Activated T-cell treated with anti-CD3 and anti-CD28 coated beads, Interleukin-2, amount 50 U/mL, for 72 hours (primary cell): ENCODE measurements at regions not wholly inside any gene's neighbourhood (a gene's known extent, or its start where the extent isn't known, plus 50 kb on each side); places are given as distances from the start of the nearest gene placed in this dataset.

Experiments
- ATAC-seq, 2 donors: fragments of 150-1000 bp; cut with Tn5 transposase; replicated peaks in 1 of 2; 2 replicates each; pipeline ENCODE4 v1.10.0; 2021; ENCODE audit warnings: moderate library complexity in 2 of 2, mild to moderate bottlenecking in 1 of 2
- DNase-seq, 2 donors: peaks; one replicate each; pipeline ENCODE4 v3.0.0; 2021 to 2022; ENCODE audit warnings: mixed read lengths in 1 of 2
- H3K27ac Mint-ChIP-seq: one replicate; pipeline ENCODE4 v1.8.0; 2022; ENCODE audit warnings: mild to moderate bottlenecking, moderate library complexity, mixed read lengths
- H3K27me3 Mint-ChIP-seq: one replicate; pipeline ENCODE4 v1.8.0; 2022; ENCODE audit warnings: low read depth, mixed read lengths
- H3K36me3 Mint-ChIP-seq, 2 donors: one replicate each; pipeline ENCODE4 v1.8.0; 2022; ENCODE audit warnings: mixed read lengths in 2 of 2, mild to moderate bottlenecking in 1 of 2; ENCODE audit not compliant: insufficient read depth in 2 of 2
- H3K4me1 Mint-ChIP-seq: one replicate; pipeline ENCODE4 v1.8.0; 2022; ENCODE audit warnings: low read depth, mixed read lengths
- H3K4me3 Mint-ChIP-seq, 2 donors: one replicate each; pipeline ENCODE4 v1.8.0; 2022; ENCODE audit warnings: mild to moderate bottlenecking in 2 of 2, mixed read lengths in 2 of 2, moderate library complexity in 2 of 2
- H3K9me3 Mint-ChIP-seq, 2 donors: one replicate each; pipeline ENCODE4 v1.8.0; 2022; ENCODE audit warnings: mixed read lengths in 2 of 2

DNA sequence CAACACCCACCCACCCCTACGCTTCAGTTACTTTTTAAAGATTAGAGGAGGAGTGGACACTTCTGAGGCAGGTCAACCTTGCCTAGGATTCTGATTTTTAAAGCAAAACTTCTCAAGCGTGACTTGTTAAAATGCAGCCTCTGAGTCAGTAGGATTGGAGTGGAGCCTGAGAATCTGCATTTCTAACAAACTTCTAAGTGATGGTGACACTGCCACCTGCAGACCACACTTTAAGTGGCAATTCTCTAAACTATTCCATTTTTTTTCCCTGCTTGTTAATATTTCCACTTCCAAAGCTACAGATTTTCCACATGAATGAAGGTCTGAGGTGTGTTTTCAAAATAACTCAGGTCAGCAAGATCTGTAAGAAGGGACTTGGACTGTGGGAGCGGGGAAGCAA, 171.1 kb upstream of the CCDC150 start:
- H3K36me3 Mint-ChIP-seq: no peaks in the 10 kb centered on the region
- H3K9me3 Mint-ChIP-seq: no peaks in the 10 kb centered on the region
- no peak for DNase-seq
- H3K27ac Mint-ChIP-seq: no peak overlapping the region
- no peak for ATAC-seq
- no peaks in the 10 kb centered on the region for H3K4me1 Mint-ChIP-seq
- no peak overlapping the region for H3K4me3 Mint-ChIP-seq
- H3K27me3 Mint-ChIP-seq: peaks cover 6% of the 10 kb centered on the region

DNA sequence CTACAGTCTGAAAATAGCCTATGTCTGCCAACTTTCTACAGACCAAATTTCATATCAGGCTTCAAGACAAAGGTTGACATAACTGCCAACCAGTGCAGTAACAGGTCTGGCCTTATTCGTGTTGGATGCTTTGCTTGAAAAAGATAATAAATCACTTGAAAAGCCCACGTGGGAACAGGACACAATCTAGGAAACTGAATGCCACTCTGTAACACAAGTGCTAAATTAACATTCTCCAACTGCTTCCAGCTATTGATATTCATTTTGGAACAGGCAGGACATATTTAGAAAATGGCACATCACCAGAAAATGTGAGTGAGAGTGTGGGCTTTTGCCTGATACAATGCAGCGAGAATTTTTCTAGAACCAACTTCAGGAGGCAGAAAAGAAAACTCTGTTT, 165.9 kb upstream of the CCDC150 start:
- Mint-ChIP-seq H3K36me3 (no peaks in the 10 kb centered on the region), H3K27me3 (no peaks in the 10 kb centered on the region), H3K4me1 (no peaks in the 10 kb centered on the region), H3K9me3 (no peaks in the 10 kb centered on the region), H3K4me3 (no peak overlapping the region), H3K27ac (no peak overlapping the region)
- DNase-seq (no peak), ATAC-seq (no peak)

DNA sequence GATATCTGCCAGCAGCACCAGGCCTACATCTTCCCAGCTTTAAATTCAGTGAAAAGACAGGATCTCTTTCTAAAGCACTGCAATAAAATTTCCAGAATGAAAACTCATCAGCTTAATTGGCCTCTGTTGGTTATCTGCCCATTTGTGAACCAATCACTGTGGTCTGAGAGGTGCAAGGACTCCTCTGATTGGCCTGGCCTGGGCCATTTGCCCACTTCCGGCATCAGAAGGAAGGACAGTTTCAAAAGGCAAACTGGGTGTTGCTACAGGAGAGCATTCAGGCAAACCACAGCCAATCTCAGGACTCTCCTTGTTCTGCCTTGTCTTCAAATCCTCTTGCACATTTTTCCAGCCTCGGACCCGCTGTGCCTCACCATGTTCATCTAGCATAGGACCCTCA, 163.9 kb upstream of the CCDC150 start:
- Mint-ChIP-seq H3K27me3 (peaks cover 13% of the 10 kb centered on the region), H3K9me3 (no peaks in the 10 kb centered on the region), H3K36me3 (no peaks in the 10 kb centered on the region), H3K4me3 (no peak overlapping the region), H3K4me1 (no peaks in the 10 kb centered on the region), H3K27ac (no peak overlapping the region)
- ATAC-seq (no peak), DNase-seq (no peak)

DNA sequence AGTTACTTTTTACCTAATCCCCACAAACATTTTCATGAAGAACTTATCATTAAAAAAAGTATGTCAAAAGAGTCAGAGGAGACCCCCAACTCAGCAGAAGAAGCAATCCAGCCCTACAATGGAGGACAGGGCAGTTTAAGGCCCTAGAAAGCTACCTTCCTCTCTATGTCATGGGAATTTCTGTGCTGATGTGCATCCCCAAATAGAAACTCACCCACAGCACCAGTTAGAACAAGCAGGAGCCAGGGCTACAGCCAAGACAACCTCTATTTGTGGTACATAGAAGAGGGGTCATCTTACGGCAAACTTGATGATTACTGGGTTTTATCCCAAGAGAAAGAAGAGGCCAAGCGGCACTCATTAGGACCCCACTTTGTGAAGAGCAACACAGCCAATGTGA, 160.9 kb upstream of the CCDC150 start:
- H3K27ac Mint-ChIP-seq: no peak overlapping the region
- peaks cover 6% of the 10 kb centered on the region for H3K4me1 Mint-ChIP-seq
- no peaks in the 10 kb centered on the region for H3K36me3 Mint-ChIP-seq
- ATAC-seq (no peak), DNase-seq (no peak)
- peaks cover 13% of the 10 kb centered on the region for H3K27me3 Mint-ChIP-seq
- H3K9me3 Mint-ChIP-seq: no peaks in the 10 kb centered on the region
- no peak overlapping the region for H3K4me3 Mint-ChIP-seq

DNA sequence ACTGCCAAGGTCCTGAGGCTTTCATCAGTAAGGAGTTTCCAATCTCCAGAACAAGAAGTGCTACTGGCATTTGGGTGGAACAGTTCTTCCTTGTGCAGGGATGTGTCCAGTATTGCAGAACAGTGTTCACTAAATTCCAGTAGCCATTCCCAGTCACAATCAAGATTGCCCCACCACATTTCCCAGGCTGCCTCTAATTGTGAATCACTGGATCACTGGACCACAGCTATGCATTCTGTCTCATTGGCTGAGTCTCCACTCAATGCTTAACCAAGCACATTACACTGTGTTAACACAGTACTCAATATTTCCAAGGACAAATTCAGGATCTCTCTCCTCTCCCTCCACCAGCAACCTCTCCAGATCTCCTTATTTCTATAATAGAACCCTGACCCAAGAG, 160.2 kb upstream of the CCDC150 start:
- H3K27ac Mint-ChIP-seq: no peak overlapping the region
- no peaks in the 10 kb centered on the region for H3K9me3 Mint-ChIP-seq
- H3K27me3 Mint-ChIP-seq: peaks cover 17% of the 10 kb centered on the region
- DNase-seq (no peak), ATAC-seq (no peak)
- H3K36me3 Mint-ChIP-seq: no peaks in the 10 kb centered on the region
- peaks cover 6% of the 10 kb centered on the region for H3K4me1 Mint-ChIP-seq
- no peak overlapping the region for H3K4me3 Mint-ChIP-seq

DNA sequence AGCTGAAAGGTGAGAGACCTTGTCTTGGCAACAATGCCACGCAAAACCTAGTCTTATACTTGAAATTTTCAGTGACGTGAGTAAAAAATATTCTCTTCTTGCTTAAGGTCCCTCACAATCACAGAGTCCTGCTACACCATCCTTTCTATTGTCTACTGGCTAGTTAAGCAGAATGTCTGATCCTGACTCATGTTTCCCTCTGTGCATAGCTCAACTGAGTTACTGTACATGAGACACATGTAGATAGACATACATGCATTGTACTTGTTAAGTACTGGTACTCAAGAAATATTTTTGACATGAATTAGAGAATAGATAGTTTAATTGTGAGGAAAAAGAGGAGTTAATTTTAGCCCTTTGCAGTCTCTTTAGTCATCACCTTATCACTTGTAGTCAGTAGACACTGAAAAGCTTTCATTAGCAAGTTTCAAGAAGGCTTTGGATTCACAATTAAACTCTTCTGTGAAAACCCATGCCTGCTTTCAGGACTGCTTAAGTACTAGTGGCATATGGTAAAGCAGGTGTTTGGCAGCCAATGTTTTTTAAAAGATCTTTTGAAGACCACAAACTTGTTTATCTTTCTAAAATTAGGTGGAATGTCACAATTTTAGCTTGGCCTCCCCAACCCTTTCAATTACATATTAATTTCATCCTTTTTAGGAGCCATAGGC, 158.7 kb upstream of the CCDC150 start:
- Mint-ChIP-seq H3K27me3 (peaks cover 31% of the 10 kb centered on the region), H3K27ac (no peak overlapping the region), H3K9me3 (no peaks in the 10 kb centered on the region), H3K4me1 (peaks cover 6% of the 10 kb centered on the region), H3K36me3 (no peaks in the 10 kb centered on the region), H3K4me3 (no peak overlapping the region)
- no peak for ATAC-seq
- DNase-seq: no peak

DNA sequence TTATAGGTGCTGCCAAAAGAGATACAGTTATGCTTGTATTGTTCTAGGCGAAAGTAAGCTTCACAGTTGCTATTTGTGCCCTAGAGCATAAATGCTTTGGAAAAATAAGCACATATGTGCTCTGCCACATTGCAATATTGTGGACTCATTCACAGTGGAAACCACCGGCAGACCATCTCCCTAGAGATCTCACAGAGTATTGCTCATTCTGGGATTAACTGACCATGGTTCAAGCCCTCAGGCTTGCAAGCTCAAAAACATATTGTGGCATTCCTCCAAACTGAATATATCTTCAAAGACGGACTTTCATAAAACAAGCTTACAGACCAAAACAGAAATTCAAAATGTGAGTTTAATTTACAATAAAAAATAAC, 158.2 kb upstream of the CCDC150 start:
- Mint-ChIP-seq H3K36me3 (no peaks in the 10 kb centered on the region), H3K27ac (no peak overlapping the region), H3K9me3 (no peaks in the 10 kb centered on the region), H3K27me3 (peaks cover 33% of the 10 kb centered on the region), H3K4me1 (peaks cover 6% of the 10 kb centered on the region), H3K4me3 (no peak overlapping the region)
- DNase-seq: no peak
- ATAC-seq: no peak

DNA sequence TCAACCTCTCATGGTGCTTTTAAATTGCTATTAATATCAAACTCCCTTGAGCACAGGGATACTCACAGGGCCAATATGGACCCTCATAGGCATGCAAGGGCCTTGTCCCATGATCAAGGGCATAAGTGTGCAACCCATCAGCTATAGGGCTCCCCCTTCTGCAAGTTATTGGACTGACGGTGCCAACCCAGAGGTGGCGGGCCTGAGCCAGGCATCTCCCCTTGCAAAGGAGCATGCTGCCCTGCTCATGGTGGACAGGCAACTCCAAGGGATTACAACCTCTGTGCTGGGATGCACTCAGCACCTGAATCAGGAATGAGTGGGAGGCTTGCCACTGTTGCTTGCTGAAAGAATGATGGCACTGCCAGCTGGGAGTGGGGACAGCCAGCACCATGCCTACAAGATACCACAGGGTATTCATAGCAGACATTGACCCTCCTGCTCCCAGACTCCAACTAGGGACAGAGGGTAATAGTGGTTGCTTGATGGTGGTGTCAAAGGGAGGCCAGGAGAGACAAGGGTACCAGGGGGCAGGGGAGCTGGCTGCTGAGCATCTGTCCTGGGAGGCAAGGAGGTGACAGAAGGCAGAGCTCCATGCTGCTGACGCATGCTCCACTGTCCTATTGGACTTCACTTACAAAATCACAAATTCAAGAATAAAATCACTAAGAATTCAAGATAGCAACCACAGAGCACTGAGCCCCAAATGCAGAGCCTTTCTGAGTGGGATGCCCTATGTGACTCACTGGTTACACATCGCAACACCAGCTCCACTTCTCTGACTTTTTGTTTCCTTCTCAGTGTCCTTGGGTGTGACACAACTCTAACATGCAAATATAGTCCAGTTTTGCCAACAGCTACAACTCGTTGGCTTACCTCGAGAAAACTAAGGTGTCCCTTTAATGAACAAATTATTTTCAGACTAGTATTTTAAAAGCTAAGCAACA, 157.1 kb upstream of the CCDC150 start:
- Mint-ChIP-seq H3K9me3 (no peaks in the 10 kb centered on the region), H3K36me3 (no peaks in the 10 kb centered on the region), H3K4me3 (no peak overlapping the region), H3K4me1 (peaks cover 6% of the 10 kb centered on the region), H3K27ac (no peak overlapping the region), H3K27me3 (peaks cover 33% of the 10 kb centered on the region)
- DNase-seq (peak in 1 of 2 donors; percentile 3), ATAC-seq (peak; percentile 85 to 92)

DNA sequence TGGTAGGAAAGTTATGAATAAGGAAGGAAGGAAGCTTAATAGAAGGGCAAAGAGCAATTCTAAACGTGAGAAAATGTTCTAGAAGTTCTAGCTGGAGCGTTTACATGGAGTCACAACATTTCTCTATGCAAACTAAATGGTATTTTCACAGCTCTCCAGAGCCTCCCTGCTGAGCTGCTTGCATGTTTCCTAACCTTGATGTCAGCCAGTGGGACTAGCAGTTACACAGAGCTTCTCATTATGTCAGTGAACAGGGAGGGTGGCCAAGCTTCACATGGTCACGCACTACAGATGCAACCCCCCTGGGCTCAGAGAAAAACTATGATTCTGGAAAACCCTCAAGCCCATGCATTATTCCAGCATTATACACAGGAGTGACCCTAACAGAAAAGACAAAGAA, 153.4 kb upstream of the CCDC150 start:
- DNase-seq (no peak), ATAC-seq (no peak)
- peaks cover 6% of the 10 kb centered on the region for H3K4me1 Mint-ChIP-seq
- H3K36me3 Mint-ChIP-seq: no peaks in the 10 kb centered on the region
- H3K9me3 Mint-ChIP-seq: peaks cover 0 to 2% of the 10 kb centered on the region in 2 donors
- H3K4me3 Mint-ChIP-seq: no peak overlapping the region
- no peak overlapping the region for H3K27ac Mint-ChIP-seq
- H3K27me3 Mint-ChIP-seq: peaks cover 28% of the 10 kb centered on the region

DNA sequence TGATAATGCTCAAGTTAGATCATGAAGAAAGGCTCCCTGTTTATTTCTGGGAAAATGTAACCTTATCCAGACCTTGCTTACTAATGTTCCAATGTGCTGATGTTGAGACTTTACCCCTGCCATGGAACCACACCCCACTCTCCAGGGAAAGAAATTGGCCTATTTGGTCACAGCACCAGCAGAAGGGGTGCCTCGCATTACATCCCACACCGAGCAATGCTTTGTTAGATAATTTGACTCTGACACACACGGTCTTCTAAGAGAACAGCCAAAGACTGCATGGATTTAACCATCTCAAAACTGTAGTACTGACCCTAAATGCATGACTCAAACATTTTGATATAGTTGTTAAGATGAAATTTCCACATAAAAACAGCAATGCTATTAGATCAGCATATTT, 152.1 kb upstream of the CCDC150 start:
- no peak for ATAC-seq
- peaks cover 0 to 2% of the 10 kb centered on the region in 2 donors for H3K9me3 Mint-ChIP-seq
- H3K27ac Mint-ChIP-seq: no peak overlapping the region
- DNase-seq: no peak
- peaks cover 3% of the 10 kb centered on the region for H3K4me1 Mint-ChIP-seq
- peaks cover 28% of the 10 kb centered on the region for H3K27me3 Mint-ChIP-seq
- no peaks in the 10 kb centered on the region for H3K36me3 Mint-ChIP-seq
- H3K4me3 Mint-ChIP-seq: no peak overlapping the region

DNA sequence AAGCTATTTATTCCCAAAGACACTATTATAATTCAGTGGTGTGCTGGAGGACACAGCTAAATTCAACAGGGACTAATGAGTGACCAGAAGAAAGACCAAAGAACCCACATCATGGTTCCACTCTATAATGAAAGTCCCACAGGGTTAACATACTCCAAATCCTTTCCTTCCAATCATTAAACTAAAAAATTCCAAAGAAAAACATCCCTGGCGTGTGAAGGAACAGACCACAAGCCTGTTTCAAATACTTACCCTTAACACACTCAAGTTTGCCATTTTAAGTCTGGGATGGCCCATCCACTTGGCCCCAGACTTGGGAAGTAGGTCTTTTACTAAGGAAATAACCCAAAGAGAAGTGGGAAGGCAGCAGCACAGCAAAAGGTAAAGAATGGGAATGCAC, 150.1 kb upstream of the CCDC150 start:
- peaks cover 33% of the 10 kb centered on the region for H3K27me3 Mint-ChIP-seq
- no peak overlapping the region for H3K27ac Mint-ChIP-seq
- peaks cover 0 to 3% of the 10 kb centered on the region in 2 donors for H3K36me3 Mint-ChIP-seq
- DNase-seq (no peak), ATAC-seq (no peak)
- peaks cover 3 to 7% of the 10 kb centered on the region in 2 donors for H3K9me3 Mint-ChIP-seq
- no peaks in the 10 kb centered on the region for H3K4me1 Mint-ChIP-seq
- no peak overlapping the region for H3K4me3 Mint-ChIP-seq

DNA sequence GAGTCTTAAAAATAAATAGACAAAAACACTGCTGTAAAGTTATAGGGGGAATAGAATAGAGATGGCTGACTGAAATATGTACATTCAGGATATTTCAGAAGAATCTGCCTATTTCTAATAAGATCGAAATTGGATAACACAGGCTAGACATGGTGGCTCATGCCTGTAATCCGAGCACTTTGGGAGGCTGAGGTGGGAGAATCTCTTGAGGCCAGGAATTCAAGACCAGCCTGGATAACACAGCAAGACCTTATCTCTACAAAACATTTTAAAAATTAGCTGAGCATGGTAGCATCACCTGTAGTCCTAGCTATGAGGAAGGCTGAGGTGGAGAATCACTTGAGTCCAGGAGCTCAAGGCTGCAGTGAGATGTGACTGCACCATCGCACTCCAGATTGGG, 146.6 kb upstream of the CCDC150 start:
- Mint-ChIP-seq H3K27ac (no peak overlapping the region), H3K4me1 (no peaks in the 10 kb centered on the region), H3K27me3 (peaks cover 20% of the 10 kb centered on the region), H3K4me3 (no peak overlapping the region), H3K36me3 (peaks cover 0 to 3% of the 10 kb centered on the region in 2 donors), H3K9me3 (peaks cover 3 to 7% of the 10 kb centered on the region in 2 donors)
- no peak for DNase-seq
- no peak for ATAC-seq

DNA sequence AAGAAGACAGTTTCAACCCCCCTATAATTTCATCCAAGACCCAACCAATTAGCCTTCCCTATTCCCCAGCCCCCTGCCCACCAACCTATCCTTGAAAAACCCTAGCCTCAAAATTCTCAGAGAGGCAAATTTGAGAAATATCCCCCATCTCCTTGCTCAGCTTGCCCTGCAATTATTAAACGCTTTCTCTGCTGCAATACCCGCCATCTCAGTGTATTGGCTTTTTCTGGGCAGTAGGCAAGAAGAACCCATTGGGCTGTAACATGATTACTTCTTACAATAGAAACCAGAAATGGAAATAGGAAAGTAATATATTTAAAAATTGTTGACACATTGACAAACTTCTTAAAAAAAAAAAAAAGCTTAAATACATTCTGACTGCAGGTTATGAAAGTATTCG, 140.6 kb upstream of the CCDC150 start:
- Mint-ChIP-seq H3K4me3 (no peak overlapping the region), H3K36me3 (peaks cover under 1 to 2% of the 10 kb centered on the region in 2 donors), H3K27me3 (peaks cover 17% of the 10 kb centered on the region), H3K9me3 (peaks cover 3 to 9% of the 10 kb centered on the region in 2 donors), H3K4me1 (no peaks in the 10 kb centered on the region), H3K27ac (no peak overlapping the region)
- DNase-seq (no peak), ATAC-seq (no peak)
